GM21786 (cell line): ENCODE measurements at regions not wholly inside any gene's neighbourhood (a gene's known extent, or its start where the extent isn't known, plus 50 kb on each side); places are given as distances from the start of the nearest gene placed in this dataset.

Source experiments
- ATAC-seq: cut with Tn5 transposase; IDR thresholded peaks from one replicate; pipeline ENCODE4 v1.9.1; 2021; ENCODE audit not compliant: unreplicated experiment

GRCh38 chr1:234869182-234870019, 259.2 kb downstream of the TOMM20 start:
- ATAC-seq: no peak

GRCh38 chr1:234868296-234869147, 258.5 kb upstream of the IRF2BP2 start:
- ATAC-seq: no peak

- ATAC-seq: no peak
These were observed 256.3 kb upstream of the IRF2BP2 start for GRCh38 chr1:234866007-234866866.

GRCh38 chr1:234865171-234866006, 255.4 kb upstream of the IRF2BP2 start:
- no peak for ATAC-seq

GRCh38 chr1:234864116-234864515, 254.1 kb upstream of the IRF2BP2 start:
- no peak for ATAC-seq

- no peak for ATAC-seq
These were observed 253.6 kb upstream of the IRF2BP2 start for GRCh38 chr1:234863551-234863971.

GRCh38 chr1:234862944-234863515, 253.1 kb upstream of the IRF2BP2 start:
- no peak for ATAC-seq

- ATAC-seq: no peak
These were observed 252.5 kb upstream of the IRF2BP2 start for GRCh38 chr1:234862360-234862943.

GRCh38 chr1:234861761-234862160, 251.8 kb upstream of the IRF2BP2 start:
- no peak for ATAC-seq

GRCh38 chr1:234861024-234861620, 251.1 kb upstream of the IRF2BP2 start:
- no peak for ATAC-seq

GRCh38 chr1:234858722-234859121, 248.7 kb upstream of the IRF2BP2 start:
- ATAC-seq: no peak

- ATAC-seq: no peak
These were observed 246.9 kb upstream of the IRF2BP2 start for GRCh38 chr1:234856845-234857245.

GRCh38 chr1:234855851-234856250, 245.9 kb upstream of the IRF2BP2 start:
- no peak for ATAC-seq

- ATAC-seq: no peak
These were observed 244.7 kb upstream of the IRF2BP2 start for GRCh38 chr1:234854645-234855039.

GRCh38 chr1:234853906-234854644, 244.1 kb upstream of the IRF2BP2 start:
- no peak for ATAC-seq

GRCh38 chr1:234852659-234853058, 242.7 kb upstream of the IRF2BP2 start:
- ATAC-seq: no peak

- peak; percentile 74 for ATAC-seq
These were observed 241.8 kb upstream of the IRF2BP2 start for GRCh38 chr1:234851450-234852438.
